Loucy (cell line): ENCODE measurements at regions not wholly inside any gene's neighbourhood (a gene's known extent, or its start where the extent isn't known, plus 50 kb on each side); places are given as distances from the start of the nearest gene placed in this dataset.

Source experiments
- EZH2phosphoT487 ChIP-seq: fragments of 200-600 bp; IDR thresholded peaks from 2 replicates; pipeline ENCODE4 v1.6.1; 2018; ENCODE audit warnings: antibody characterized with exemption, mild to moderate bottlenecking, moderate library complexity, borderline replicate concordance
- TF ChIP-seq, protein P1 (sequence below): fragments of 200-600 bp; sonication (generic); conservative IDR thresholded peaks from 2 replicates; pipeline ENCODE4 v1.5.1; 2014; ENCODE audit warnings: mild to moderate bottlenecking, antibody characterized with exemption, low read length

DNA sequence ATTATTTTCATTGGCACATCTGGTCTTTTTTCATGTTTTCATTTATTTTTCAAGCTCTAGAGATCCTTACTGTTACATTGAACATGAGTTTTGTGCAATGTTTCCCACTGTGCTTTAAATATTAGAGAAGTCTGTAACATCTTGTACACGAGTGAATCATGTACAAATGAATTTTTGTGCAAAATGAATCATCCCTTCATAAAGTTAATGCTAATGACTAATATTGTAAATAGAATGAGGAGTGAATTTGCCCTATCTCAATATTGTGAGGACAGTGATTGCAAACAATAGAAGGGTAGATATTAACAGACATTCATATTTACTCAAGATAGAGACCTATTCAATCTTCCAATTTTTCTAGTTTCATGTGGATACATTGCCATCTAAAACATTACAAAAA, 463.3 kb upstream of the FOXG1 start:
- TF ChIP-seq, protein P1, sequence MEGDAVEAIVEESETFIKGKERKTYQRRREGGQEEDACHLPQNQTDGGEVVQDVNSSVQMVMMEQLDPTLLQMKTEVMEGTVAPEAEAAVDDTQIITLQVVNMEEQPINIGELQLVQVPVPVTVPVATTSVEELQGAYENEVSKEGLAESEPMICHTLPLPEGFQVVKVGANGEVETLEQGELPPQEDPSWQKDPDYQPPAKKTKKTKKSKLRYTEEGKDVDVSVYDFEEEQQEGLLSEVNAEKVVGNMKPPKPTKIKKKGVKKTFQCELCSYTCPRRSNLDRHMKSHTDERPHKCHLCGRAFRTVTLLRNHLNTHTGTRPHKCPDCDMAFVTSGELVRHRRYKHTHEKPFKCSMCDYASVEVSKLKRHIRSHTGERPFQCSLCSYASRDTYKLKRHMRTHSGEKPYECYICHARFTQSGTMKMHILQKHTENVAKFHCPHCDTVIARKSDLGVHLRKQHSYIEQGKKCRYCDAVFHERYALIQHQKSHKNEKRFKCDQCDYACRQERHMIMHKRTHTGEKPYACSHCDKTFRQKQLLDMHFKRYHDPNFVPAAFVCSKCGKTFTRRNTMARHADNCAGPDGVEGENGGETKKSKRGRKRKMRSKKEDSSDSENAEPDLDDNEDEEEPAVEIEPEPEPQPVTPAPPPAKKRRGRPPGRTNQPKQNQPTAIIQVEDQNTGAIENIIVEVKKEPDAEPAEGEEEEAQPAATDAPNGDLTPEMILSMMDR = no peak
- no peak for TF ChIP-seq EZH2phosphoT487
